ENCODE measurements at regions not wholly inside any gene's neighbourhood (a gene's known extent, or its start where the extent isn't known, plus 50 kb on each side); places are given as distances from the start of the nearest gene placed in this dataset.

DNA sequence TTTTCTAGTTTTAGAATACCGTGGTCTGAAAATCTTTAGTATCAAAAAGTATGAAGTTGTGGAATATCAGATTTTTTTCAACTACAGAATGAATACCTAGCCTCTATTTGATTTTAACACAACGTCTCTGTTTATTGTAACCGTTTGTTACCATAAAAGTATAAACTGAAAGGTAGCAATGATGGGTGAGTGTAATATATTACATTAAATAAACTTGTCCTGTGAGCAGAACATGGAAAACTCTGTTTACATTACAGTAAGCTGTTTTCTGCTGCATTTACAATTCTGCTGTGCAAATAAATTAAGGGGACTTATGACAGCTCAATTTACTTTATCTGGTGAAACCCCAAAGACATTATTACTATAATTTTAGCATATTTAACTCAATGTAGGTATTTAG, 62.5 kb downstream of the CHRM3 start (continued):
- TF ChIP-seq, protein P1, sequence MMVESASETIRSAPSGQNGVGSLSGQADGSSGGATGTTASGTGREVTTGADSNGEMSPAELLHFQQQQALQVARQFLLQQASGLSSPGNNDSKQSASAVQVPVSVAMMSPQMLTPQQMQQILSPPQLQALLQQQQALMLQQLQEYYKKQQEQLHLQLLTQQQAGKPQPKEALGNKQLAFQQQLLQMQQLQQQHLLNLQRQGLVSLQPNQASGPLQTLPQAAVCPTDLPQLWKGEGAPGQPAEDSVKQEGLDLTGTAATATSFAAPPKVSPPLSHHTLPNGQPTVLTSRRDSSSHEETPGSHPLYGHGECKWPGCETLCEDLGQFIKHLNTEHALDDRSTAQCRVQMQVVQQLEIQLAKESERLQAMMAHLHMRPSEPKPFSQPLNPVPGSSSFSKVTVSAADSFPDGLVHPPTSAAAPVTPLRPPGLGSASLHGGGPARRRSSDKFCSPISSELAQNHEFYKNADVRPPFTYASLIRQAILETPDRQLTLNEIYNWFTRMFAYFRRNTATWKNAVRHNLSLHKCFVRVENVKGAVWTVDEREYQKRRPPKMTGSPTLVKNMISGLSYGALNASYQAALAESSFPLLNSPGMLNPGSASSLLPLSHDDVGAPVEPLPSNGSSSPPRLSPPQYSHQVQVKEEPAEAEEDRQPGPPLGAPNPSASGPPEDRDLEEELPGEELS (CRISPR knock-in tag; IDR thresholded peaks at IDR 0.05), result no peak
- TF ChIP-seq TCF7 (CRISPR knock-in tag; IDR thresholded peaks at IDR 0.05; ENCODE audit: low read depth), result no peak

DNA sequence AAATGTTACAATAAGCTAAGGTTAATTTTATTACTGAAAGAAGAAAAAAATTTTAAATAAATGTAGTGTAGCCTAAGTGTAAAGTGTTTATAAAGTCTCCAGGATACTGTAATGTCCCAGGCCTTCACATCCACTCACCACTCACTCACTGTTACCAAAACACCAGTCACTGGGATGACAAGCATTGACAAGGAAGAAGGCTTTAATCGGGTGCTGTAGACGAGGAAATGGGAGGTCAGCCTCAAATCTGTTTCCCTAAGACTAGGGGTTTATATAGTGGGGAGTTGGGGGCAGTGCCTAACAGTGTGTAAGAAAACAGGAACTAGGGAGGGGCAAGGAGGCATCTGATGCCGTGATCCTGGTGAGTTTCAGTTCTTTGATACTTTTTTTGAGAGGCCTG, 69.4 kb downstream of the CHRM3 start:
- CTCF ChIA-PET, result no interaction called here

DNA sequence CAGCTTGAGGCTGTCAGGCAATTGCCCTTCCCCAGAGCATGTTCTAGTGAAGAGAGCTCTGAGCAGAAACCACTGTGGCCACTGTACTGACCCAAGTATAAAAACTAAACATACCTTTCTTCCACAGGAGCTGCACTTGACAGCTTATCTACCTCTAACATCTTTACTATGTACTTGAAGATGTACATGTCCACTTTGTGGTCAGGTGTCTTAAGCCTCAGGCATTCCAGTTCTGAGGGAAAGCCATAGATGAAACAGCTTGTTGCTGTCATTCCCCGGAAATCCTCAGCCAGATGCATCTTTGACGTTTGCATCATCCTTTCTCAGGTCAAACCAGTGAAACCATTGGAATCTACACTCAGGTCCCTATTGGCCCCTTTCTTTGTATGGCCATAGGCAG, 70.4 kb downstream of the CHRM3 start:
- CTCF ChIA-PET, result no interaction called here
- H3K36me3 Mint-ChIP-seq, result peaks cover 8% of the 10 kb centered on the region; the same call in 1 of the 2 replicates
- no peak for DNase-seq (ENCODE audit: low spot score)
- H3K27me3 Mint-ChIP-seq (ENCODE audit: low read depth), result no peaks in the 10 kb centered on the region
- POLR2A ChIA-PET, result no interaction called here
- no peak for ATAC-seq
- H3K27ac Mint-ChIP-seq, result no peak overlapping the region
- peaks cover 21% of the 10 kb centered on the region for H3K9me3 Mint-ChIP-seq
- H3K4me1 Mint-ChIP-seq, result peaks cover 19% of the 10 kb centered on the region
- TF ChIP-seq CBFB (CRISPR knock-in tag; IDR thresholded peaks at IDR 0.05; ENCODE audit: low read depth) (no peak), FOXJ3 (CRISPR knock-in tag; IDR thresholded peaks at IDR 0.05; ENCODE audit: borderline replicate concordance) (no peak), ESRRA (CRISPR knock-in tag; IDR thresholded peaks at IDR 0.05; ENCODE audit: borderline replicate concordance) (no peak), ZNF121 (CRISPR knock-in tag; IDR thresholded peaks at IDR 0.05) (no peak), ZNF232 (CRISPR knock-in tag; IDR thresholded peaks at IDR 0.05) (no peak), ZNF396 (CRISPR knock-in tag; IDR thresholded peaks at IDR 0.05; ENCODE audit: borderline replicate concordance) (no peak)
- TF ChIP-seq, protein P2, sequence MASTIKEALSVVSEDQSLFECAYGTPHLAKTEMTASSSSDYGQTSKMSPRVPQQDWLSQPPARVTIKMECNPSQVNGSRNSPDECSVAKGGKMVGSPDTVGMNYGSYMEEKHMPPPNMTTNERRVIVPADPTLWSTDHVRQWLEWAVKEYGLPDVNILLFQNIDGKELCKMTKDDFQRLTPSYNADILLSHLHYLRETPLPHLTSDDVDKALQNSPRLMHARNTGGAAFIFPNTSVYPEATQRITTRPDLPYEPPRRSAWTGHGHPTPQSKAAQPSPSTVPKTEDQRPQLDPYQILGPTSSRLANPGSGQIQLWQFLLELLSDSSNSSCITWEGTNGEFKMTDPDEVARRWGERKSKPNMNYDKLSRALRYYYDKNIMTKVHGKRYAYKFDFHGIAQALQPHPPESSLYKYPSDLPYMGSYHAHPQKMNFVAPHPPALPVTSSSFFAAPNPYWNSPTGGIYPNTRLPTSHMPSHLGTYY (CRISPR knock-in tag; IDR thresholded peaks at IDR 0.05), result no peak
- TF ChIP-seq, protein P3, sequence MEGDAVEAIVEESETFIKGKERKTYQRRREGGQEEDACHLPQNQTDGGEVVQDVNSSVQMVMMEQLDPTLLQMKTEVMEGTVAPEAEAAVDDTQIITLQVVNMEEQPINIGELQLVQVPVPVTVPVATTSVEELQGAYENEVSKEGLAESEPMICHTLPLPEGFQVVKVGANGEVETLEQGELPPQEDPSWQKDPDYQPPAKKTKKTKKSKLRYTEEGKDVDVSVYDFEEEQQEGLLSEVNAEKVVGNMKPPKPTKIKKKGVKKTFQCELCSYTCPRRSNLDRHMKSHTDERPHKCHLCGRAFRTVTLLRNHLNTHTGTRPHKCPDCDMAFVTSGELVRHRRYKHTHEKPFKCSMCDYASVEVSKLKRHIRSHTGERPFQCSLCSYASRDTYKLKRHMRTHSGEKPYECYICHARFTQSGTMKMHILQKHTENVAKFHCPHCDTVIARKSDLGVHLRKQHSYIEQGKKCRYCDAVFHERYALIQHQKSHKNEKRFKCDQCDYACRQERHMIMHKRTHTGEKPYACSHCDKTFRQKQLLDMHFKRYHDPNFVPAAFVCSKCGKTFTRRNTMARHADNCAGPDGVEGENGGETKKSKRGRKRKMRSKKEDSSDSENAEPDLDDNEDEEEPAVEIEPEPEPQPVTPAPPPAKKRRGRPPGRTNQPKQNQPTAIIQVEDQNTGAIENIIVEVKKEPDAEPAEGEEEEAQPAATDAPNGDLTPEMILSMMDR (IDR thresholded peaks at IDR 0.05), result no peak
- TF ChIP-seq, protein P4, sequence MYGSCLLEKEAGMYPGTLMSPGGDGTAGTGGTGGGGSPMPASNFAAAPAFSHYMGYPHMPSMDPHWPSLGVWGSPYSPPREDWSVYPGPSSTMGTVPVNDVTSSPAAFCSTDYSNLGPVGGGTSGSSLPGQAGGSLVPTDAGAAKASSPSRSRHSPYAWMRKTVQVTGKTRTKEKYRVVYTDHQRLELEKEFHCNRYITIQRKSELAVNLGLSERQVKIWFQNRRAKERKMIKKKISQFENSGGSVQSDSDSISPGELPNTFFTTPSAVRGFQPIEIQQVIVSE (CRISPR knock-in tag; IDR thresholded peaks at IDR 0.05; ENCODE audit: borderline replicate concordance), result no peak
- no peak overlapping the region for H3K4me3 Mint-ChIP-seq

More for the DNA sequence above, 69.4 kb downstream of the CHRM3 start:
- POLR2A ChIA-PET, result no interaction called here
- Mint-ChIP-seq H3K4me3 (no peak overlapping the region), H3K4me1 (peaks cover 12% of the 10 kb centered on the region), H3K9me3 (peaks cover 21% of the 10 kb centered on the region), H3K36me3 (peaks cover 8% of the 10 kb centered on the region; the same call in 1 of the 2 replicates), H3K27me3 (ENCODE audit: low read depth) (no peaks in the 10 kb centered on the region), H3K27ac (no peak overlapping the region)
- TF ChIP-seq GRHL2 (CRISPR knock-in tag; IDR thresholded peaks at IDR 0.05; ENCODE audit: insufficient replicate concordance, severe bottlenecking) (no peak), NR3C1 (CRISPR knock-in tag; conservative IDR thresholded peaks at IDR 0.05; ENCODE audit: low read depth) (no peak)
- ATAC-seq, result no peak
- DNase-seq (ENCODE audit: low spot score), result no peak

DNA sequence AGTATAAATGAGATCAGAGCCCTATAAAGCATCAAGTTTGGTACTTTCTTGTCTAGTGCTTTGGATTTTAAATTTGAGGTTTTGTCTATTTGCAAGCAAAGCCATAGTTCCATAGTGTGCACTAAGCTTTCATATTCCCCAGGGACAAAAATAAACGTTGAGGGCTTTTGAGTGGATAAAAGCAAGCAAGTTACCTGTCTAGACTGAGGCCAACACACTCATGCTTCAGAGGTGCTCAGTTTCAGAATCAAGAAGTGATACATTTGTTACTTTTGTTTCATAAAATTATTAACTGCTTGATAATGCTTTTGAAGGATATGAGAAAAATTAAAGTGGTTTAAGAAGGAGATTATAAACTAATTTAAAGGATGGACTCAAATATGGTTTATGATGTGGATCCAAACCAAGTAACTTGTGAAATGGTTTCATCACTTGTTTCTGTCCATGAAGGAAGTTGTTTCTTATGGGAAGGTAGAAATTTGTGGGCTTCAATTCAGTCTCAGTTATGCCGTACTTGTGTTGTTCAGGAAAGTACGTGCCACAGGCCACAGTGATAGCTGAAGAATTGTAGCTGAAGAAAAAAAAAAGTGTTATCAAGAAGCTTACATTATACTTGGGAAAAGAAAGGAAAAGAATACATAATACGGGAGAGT, 71.2 kb downstream of the CHRM3 start:
- TF ChIP-seq HMGA2 (CRISPR knock-in tag; IDR thresholded peaks at IDR 0.05) (no peak), GABPB1 (CRISPR knock-in tag; IDR thresholded peaks at IDR 0.05) (no peak), JAZF1 (CRISPR knock-in tag; IDR thresholded peaks at IDR 0.05) (no peak), NFE2L1 (CRISPR knock-in tag; IDR thresholded peaks at IDR 0.05) (no peak), NR2C2 (CRISPR knock-in tag; IDR thresholded peaks at IDR 0.05) (no peak), ZNF671 (CRISPR knock-in tag; IDR thresholded peaks at IDR 0.05) (no peak)
- TF ChIP-seq, protein P5, sequence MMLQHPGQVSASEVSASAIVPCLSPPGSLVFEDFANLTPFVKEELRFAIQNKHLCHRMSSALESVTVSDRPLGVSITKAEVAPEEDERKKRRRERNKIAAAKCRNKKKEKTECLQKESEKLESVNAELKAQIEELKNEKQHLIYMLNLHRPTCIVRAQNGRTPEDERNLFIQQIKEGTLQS (CRISPR knock-in tag; conservative IDR thresholded peaks at IDR 0.05), result no peak
- TF ChIP-seq, protein P6, sequence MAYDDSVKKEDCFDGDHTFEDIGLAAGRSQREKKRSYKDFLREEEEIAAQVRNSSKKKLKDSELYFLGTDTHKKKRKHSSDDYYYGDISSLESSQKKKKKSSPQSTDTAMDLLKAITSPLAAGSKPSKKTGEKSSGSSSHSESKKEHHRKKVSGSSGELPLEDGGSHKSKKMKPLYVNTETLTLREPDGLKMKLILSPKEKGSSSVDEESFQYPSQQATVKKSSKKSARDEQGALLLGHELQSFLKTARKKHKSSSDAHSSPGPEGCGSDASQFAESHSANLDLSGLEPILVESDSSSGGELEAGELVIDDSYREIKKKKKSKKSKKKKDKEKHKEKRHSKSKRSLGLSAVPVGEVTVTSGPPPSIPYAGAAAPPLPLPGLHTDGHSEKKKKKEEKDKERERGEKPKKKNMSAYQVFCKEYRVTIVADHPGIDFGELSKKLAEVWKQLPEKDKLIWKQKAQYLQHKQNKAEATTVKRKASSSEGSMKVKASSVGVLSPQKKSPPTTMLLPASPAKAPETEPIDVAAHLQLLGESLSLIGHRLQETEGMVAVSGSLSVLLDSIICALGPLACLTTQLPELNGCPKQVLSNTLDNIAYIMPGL (CRISPR knock-in tag; IDR thresholded peaks at IDR 0.05), result no peak
- TF ChIP-seq, protein P7, sequence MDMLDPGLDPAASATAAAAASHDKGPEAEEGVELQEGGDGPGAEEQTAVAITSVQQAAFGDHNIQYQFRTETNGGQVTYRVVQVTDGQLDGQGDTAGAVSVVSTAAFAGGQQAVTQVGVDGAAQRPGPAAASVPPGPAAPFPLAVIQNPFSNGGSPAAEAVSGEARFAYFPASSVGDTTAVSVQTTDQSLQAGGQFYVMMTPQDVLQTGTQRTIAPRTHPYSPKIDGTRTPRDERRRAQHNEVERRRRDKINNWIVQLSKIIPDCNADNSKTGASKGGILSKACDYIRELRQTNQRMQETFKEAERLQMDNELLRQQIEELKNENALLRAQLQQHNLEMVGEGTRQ (CRISPR knock-in tag; IDR thresholded peaks at IDR 0.05), result no peak
- no peak for ATAC-seq
- no peak for DNase-seq (ENCODE audit: low spot score)
- ChIA-PET POLR2A (no interaction called here), CTCF (no interaction called here)
- Mint-ChIP-seq H3K4me1 (peaks cover 20% of the 10 kb centered on the region), H3K27me3 (ENCODE audit: low read depth) (no peaks in the 10 kb centered on the region), H3K36me3 (peaks cover 8% of the 10 kb centered on the region; the same call in 1 of the 2 replicates), H3K9me3 (peaks cover 21% of the 10 kb centered on the region), H3K4me3 (no peak overlapping the region), H3K27ac (no peak overlapping the region; the same call in 1 of the 2 replicates)

All from WTC11 (cell line).